ENCODE measurements at regions not wholly inside any gene's neighbourhood (a gene's known extent, or its start where the extent isn't known, plus 50 kb on each side); places are given as distances from the start of the nearest gene placed in this dataset.

DNA sequence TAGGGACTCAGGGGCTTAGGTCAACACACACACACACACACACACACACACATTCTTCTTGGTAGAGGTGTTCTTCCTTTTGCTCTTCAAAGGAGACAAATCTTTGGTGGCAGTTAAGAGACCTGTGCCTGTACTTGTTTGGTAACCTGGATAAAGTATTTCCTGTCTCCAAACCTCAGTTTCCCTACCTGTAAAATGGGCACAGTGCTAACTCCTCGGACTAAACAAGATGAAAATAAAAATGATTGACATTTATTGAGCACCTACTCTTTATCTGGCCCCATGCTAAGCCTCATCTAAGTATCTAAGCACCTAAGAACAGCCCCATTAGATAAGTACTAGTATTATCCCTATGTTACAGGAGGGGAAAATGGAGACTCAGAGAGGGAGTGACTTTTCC, 220.8 kb upstream of the MYL2 start:
- no peak for TF ChIP-seq POLR2AphosphoS5 (IDR thresholded peaks at IDR 0.05; ENCODE audit: low read depth)
- TF ChIP-seq, protein P1, sequence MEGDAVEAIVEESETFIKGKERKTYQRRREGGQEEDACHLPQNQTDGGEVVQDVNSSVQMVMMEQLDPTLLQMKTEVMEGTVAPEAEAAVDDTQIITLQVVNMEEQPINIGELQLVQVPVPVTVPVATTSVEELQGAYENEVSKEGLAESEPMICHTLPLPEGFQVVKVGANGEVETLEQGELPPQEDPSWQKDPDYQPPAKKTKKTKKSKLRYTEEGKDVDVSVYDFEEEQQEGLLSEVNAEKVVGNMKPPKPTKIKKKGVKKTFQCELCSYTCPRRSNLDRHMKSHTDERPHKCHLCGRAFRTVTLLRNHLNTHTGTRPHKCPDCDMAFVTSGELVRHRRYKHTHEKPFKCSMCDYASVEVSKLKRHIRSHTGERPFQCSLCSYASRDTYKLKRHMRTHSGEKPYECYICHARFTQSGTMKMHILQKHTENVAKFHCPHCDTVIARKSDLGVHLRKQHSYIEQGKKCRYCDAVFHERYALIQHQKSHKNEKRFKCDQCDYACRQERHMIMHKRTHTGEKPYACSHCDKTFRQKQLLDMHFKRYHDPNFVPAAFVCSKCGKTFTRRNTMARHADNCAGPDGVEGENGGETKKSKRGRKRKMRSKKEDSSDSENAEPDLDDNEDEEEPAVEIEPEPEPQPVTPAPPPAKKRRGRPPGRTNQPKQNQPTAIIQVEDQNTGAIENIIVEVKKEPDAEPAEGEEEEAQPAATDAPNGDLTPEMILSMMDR (IDR thresholded peaks at IDR 0.05; ENCODE audit: insufficient read depth, low read length), result no peak
- TF ChIP-seq SPI1 (IDR thresholded peaks at IDR 0.05; ENCODE audit: borderline replicate concordance, low read depth), result no peak
- TF ChIP-seq GABPA (IDR thresholded peaks at IDR 0.05; ENCODE audit: low read depth), result no peak
- TF ChIP-seq, protein P2, sequence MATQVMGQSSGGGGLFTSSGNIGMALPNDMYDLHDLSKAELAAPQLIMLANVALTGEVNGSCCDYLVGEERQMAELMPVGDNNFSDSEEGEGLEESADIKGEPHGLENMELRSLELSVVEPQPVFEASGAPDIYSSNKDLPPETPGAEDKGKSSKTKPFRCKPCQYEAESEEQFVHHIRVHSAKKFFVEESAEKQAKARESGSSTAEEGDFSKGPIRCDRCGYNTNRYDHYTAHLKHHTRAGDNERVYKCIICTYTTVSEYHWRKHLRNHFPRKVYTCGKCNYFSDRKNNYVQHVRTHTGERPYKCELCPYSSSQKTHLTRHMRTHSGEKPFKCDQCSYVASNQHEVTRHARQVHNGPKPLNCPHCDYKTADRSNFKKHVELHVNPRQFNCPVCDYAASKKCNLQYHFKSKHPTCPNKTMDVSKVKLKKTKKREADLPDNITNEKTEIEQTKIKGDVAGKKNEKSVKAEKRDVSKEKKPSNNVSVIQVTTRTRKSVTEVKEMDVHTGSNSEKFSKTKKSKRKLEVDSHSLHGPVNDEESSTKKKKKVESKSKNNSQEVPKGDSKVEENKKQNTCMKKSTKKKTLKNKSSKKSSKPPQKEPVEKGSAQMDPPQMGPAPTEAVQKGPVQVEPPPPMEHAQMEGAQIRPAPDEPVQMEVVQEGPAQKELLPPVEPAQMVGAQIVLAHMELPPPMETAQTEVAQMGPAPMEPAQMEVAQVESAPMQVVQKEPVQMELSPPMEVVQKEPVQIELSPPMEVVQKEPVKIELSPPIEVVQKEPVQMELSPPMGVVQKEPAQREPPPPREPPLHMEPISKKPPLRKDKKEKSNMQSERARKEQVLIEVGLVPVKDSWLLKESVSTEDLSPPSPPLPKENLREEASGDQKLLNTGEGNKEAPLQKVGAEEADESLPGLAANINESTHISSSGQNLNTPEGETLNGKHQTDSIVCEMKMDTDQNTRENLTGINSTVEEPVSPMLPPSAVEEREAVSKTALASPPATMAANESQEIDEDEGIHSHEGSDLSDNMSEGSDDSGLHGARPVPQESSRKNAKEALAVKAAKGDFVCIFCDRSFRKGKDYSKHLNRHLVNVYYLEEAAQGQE (IDR thresholded peaks at IDR 0.05; ENCODE audit: insufficient replicate concordance, low read depth), result no peak

All from HL-60 (cell line).